OCI-LY1 (cell line): ENCODE measurements at regions not wholly inside any gene's neighbourhood (a gene's known extent, or its start where the extent isn't known, plus 50 kb on each side); places are given as distances from the start of the nearest gene placed in this dataset.

Source experiments
- H2AFZ ChIP-seq: fragments of 200-600 bp; sonication (generic), shearing (Covaris generic); 2 replicates; pipeline ENCODE4 v1.6.0; 2014; ENCODE audit warnings: antibody characterized with exemption, mild to moderate bottlenecking, low read length
- H3F3A ChIP-seq: fragments of 200-600 bp; sonication (generic), shearing (Covaris generic); 2 replicates; pipeline ENCODE4 v1.6.0; 2014; ENCODE audit warnings: mild to moderate bottlenecking, antibody characterized with exemption, low read length, moderate library complexity; ENCODE audit not compliant: insufficient read depth
- H3K27ac ChIP-seq: fragments of 200-600 bp; sonication (generic); 2 replicates; pipeline ENCODE4 v1.5.1; 2014; ENCODE audit warnings: low read length, mixed run types, mild to moderate bottlenecking, low read depth; ENCODE audit not compliant: poor library complexity, severe bottlenecking
- H3K27me3 ChIP-seq: fragments of 200-600 bp; sonication (generic); 2 replicates; pipeline ENCODE4 v1.6.0; 2014; ENCODE audit warnings: antibody characterized with exemption, mild to moderate bottlenecking, low read length, moderate library complexity; ENCODE audit not compliant: insufficient read depth
- H3K36me3 ChIP-seq: fragments of 200-600 bp; sonication (generic); 2 replicates; pipeline ENCODE4 v1.6.1; 2014; ENCODE audit warnings: mild to moderate bottlenecking, antibody characterized with exemption, low read length, moderate library complexity, mixed read lengths; ENCODE audit not compliant: insufficient read depth
- H3K4me1 ChIP-seq: fragments of 200-600 bp; sonication (generic); 2 replicates; pipeline ENCODE4 v1.5.1; 2014; ENCODE audit warnings: mild to moderate bottlenecking, low read length, moderate library complexity; ENCODE audit not compliant: insufficient read depth, severe bottlenecking
- H3K4me2 ChIP-seq: fragments of 200-600 bp; sonication (generic), shearing (Covaris generic); 2 replicates; pipeline ENCODE4 v1.6.1; 2014; ENCODE audit warnings: low read length
- H3K4me3 ChIP-seq: fragments of 200-600 bp; sonication (generic); 2 replicates; pipeline ENCODE4 v1.5.1; 2014; ENCODE audit warnings: low read length, low read depth, mild to moderate bottlenecking, mixed read lengths; ENCODE audit not compliant: poor library complexity, severe bottlenecking
- H3K79me2 ChIP-seq: fragments of 200-600 bp; shearing (Covaris generic); 2 replicates; pipeline ENCODE4 v1.6.1; 2016; ENCODE audit warnings: mixed run types, low read length, mixed read lengths; ENCODE audit not compliant: insufficient read depth
- H3K9ac ChIP-seq: fragments of 200-600 bp; sonication (generic), shearing (Covaris generic); 2 replicates; pipeline ENCODE4 v1.6.1; 2014; ENCODE audit warnings: mild to moderate bottlenecking, low read length, mixed read lengths
- H3K9me2 ChIP-seq: fragments of 200-600 bp; sonication (generic), shearing (Covaris generic); 2 replicates; pipeline ENCODE4 v1.6.1; 2014; ENCODE audit warnings: low read depth, mild to moderate bottlenecking, low read length, mixed read lengths
- H3K9me3 ChIP-seq: fragments of 200-600 bp; shearing (Covaris generic); 2 replicates; pipeline ENCODE4 v1.6.1; 2014; ENCODE audit warnings: low read length, mixed read lengths
- H4K20me1 ChIP-seq: fragments of 200-600 bp; sonication (generic), shearing (Covaris generic); 2 replicates; pipeline ENCODE4 v1.6.0; 2016; ENCODE audit warnings: mild to moderate bottlenecking, low read length; ENCODE audit not compliant: insufficient read depth
- CTCF ChIP-seq: fragments of 200-600 bp; sonication (generic), shearing (Covaris generic); IDR thresholded peaks from 2 replicates; pipeline ENCODE4 v1.5.1; 2017; ENCODE audit warnings: mild to moderate bottlenecking, antibody characterized with exemption, low read length, moderate library complexity, mixed read lengths
- EZH2 ChIP-seq: fragments of 200-600 bp; sonication (generic), shearing (Covaris generic); IDR thresholded peaks from 2 replicates; pipeline ENCODE4 v1.8.0; 2017; ENCODE audit warnings: borderline replicate concordance, mixed run types, mild to moderate bottlenecking, antibody characterized with exemption, low read length, moderate library complexity, mixed read lengths

GRCh38 chr3:116630494-116630893 is 79.1 kb upstream of the TUSC7 start:
- Histone ChIP-seq H3K9ac (no peak overlapping the region), H3K9me3 (no peaks in the 10 kb centered on the region), H3K4me1 (no peaks in the 10 kb centered on the region), H3K27me3 (no peaks in the 10 kb centered on the region), H3K9me2 (no peaks in the 10 kb centered on the region), H4K20me1 (no peaks in the 10 kb centered on the region), H3K79me2 (no peaks in the 10 kb centered on the region), H3K4me2 (no peak overlapping the region), H3K36me3 (no peaks in the 10 kb centered on the region), H2AFZ (no peak overlapping the region), H3K4me3 (no peak overlapping the region), H3K27ac (no peak overlapping the region), H3F3A (no peaks in the 10 kb centered on the region)
- TF ChIP-seq CTCF (no peak), EZH2 (no peak)

- Histone ChIP-seq H3K4me3 (no peak overlapping the region), H3K9me3 (no peaks in the 10 kb centered on the region), H3K27me3 (no peaks in the 10 kb centered on the region), H3K79me2 (no peaks in the 10 kb centered on the region), H3K4me2 (no peak overlapping the region), H3K9ac (no peak overlapping the region), H3K9me2 (no peaks in the 10 kb centered on the region), H4K20me1 (no peaks in the 10 kb centered on the region), H3K27ac (no peak overlapping the region), H3K4me1 (no peaks in the 10 kb centered on the region), H3K36me3 (no peaks in the 10 kb centered on the region), H3F3A (no peaks in the 10 kb centered on the region), H2AFZ (no peak overlapping the region)
- TF ChIP-seq CTCF (no peak), EZH2 (no peak)
These were observed 69.9 kb upstream of the TUSC7 start for GRCh38 chr3:116639641-116640040.

DNA sequence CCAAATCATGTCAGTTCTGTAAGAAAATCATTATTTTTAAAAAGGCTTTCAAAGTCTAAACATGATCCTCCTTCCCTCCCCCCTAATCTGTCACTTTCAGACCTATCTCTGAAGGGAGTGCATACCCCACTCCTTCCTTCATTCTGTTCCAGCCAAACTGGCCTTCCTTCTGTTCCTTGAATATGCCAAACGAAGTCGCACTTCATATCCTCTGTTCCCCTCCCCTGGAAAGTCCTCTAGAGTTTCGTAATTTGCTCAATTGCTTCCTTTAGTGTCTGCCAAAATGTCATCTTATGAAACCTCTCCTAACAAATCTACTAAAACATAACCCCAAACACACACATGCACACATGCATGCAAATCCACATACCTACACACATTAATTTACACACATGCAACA is 69.5 kb upstream of the TUSC7 start:
- Histone ChIP-seq H3K36me3 (no peaks in the 10 kb centered on the region), H2AFZ (no peak overlapping the region), H3K9me2 (no peaks in the 10 kb centered on the region), H3F3A (no peaks in the 10 kb centered on the region), H3K79me2 (no peaks in the 10 kb centered on the region), H3K9ac (no peak overlapping the region), H3K4me1 (no peaks in the 10 kb centered on the region), H3K27me3 (no peaks in the 10 kb centered on the region), H4K20me1 (no peaks in the 10 kb centered on the region), H3K4me2 (no peak overlapping the region), H3K9me3 (no peaks in the 10 kb centered on the region), H3K4me3 (no peak overlapping the region), H3K27ac (no peak overlapping the region)
- TF ChIP-seq CTCF (no peak), EZH2 (no peak)
